OCI-LY3 (cell line): ENCODE measurements at regions not wholly inside any gene's neighbourhood (a gene's known extent, or its start where the extent isn't known, plus 50 kb on each side); places are given as distances from the start of the nearest gene placed in this dataset.

Experiments used
- H2AFZ ChIP-seq: fragments of 200-600, 300-600 bp; shearing (Covaris generic); 2 replicates; pipeline ENCODE4 v1.6.0; 2014; ENCODE audit warnings: antibody characterized with exemption, low read depth, low read length
- H3K27ac ChIP-seq: fragments of 200-600, 300-600 bp; sonication (generic); 2 replicates; pipeline ENCODE4 v1.5.1; 2014; ENCODE audit warnings: mild to moderate bottlenecking, low read length, moderate library complexity, mixed read lengths
- H3K27me3 ChIP-seq: fragments of 200-600, 300-600 bp; sonication (generic); 2 replicates; pipeline ENCODE4 v1.6.1; 2014; ENCODE audit warnings: low read depth, low read length, mixed read lengths
- H3K36me3 ChIP-seq: fragments of 200-600, 300-600 bp; sonication (generic); replicated peaks from 2 replicates; pipeline ENCODE3; 2014; ENCODE audit warnings: low read depth, low read length, mixed read lengths
- H3K4me1 ChIP-seq: fragments of 300-600, 200-600 bp; sonication (generic); 2 replicates; pipeline ENCODE4 v1.6.1; 2014; ENCODE audit warnings: low read length, mixed read lengths
- H3K4me2 ChIP-seq: fragments of 200-600, 300-600 bp; sonication (generic); 2 replicates; pipeline ENCODE4 v1.6.1; 2014; ENCODE audit warnings: low read length, mixed read lengths
- H3K4me3 ChIP-seq: fragments of 300-600, 200-600 bp; sonication (generic); 2 replicates; pipeline ENCODE4 v1.5.1; 2014; ENCODE audit warnings: antibody characterized with exemption, mild to moderate bottlenecking, low read length, moderate library complexity
- H3K79me2 ChIP-seq: fragments of 300-600, 200-600 bp; shearing (Covaris generic); 2 replicates; pipeline ENCODE4 v1.6.1; 2014; ENCODE audit warnings: mild to moderate bottlenecking, low read length, mixed read lengths
- H3K9ac ChIP-seq: fragments of 300-600, 200-600 bp; shearing (Covaris generic); 2 replicates; pipeline ENCODE4 v1.6.0; 2014; ENCODE audit warnings: mild to moderate bottlenecking, low read length, moderate library complexity
- H3K9me3 ChIP-seq: fragments of 200-600, 300-600 bp; shearing (Covaris generic); 2 replicates; pipeline ENCODE4 v1.6.1; 2014; ENCODE audit warnings: low read length, mixed read lengths; ENCODE audit not compliant: insufficient read depth
- H4K20me1 ChIP-seq: fragments of 200-600, 300-600 bp; sonication (generic); 2 replicates; pipeline ENCODE4 v1.6.1; 2016; ENCODE audit warnings: low read length, mixed read lengths; ENCODE audit not compliant: insufficient read depth
- CTCF ChIP-seq: fragments of 200-600, 300-600 bp; sonication (generic); IDR thresholded peaks from 2 replicates; pipeline ENCODE4 v1.5.1; 2014; ENCODE audit warnings: antibody characterized with exemption, low read length, low read depth
- EZH2phosphoT487 ChIP-seq: fragments of 200-600 bp; shearing (Covaris generic); IDR thresholded peaks from 2 replicates; pipeline ENCODE4 v1.6.1; 2018; ENCODE audit warnings: antibody characterized with exemption, mixed run types, low read depth

- Histone ChIP-seq H3K36me3 (no peaks in the 10 kb centered on the region), H3K9ac (no peak overlapping the region), H3K27ac (no peak overlapping the region)
Observed at GRCh38 chr6:74253261-74253660, 557.3 kb downstream of the CD109 start.

GRCh38 chr6:74250161-74250818 is 554.3 kb downstream of the CD109 start:
- no peaks in the 10 kb centered on the region for H3K79me2 ChIP-seq
- no peaks in the 10 kb centered on the region for H3K27me3 ChIP-seq
- H2AFZ ChIP-seq = no peak overlapping the region
- no peak overlapping the region for H3K4me2 ChIP-seq
- TF ChIP-seq CTCF = no peak
- no peak for TF ChIP-seq EZH2phosphoT487
- H3K4me1 ChIP-seq = no peaks in the 10 kb centered on the region
- H4K20me1 ChIP-seq = no peaks in the 10 kb centered on the region
- no peak overlapping the region for H3K9ac ChIP-seq
- H3K9me3 ChIP-seq = no peaks in the 10 kb centered on the region
- H3K27ac ChIP-seq = no peak overlapping the region
- H3K36me3 ChIP-seq = no peaks in the 10 kb centered on the region
- no peak overlapping the region for H3K4me3 ChIP-seq

More at GRCh38 chr6:74253261-74253660, 557.3 kb downstream of the CD109 start:
- H3K4me2 ChIP-seq = no peak overlapping the region
- H3K4me3 ChIP-seq = no peak overlapping the region
- no peaks in the 10 kb centered on the region for H3K27me3 ChIP-seq
- no peak overlapping the region for H2AFZ ChIP-seq
- no peaks in the 10 kb centered on the region for H3K4me1 ChIP-seq
- no peak for TF ChIP-seq EZH2phosphoT487
- TF ChIP-seq CTCF = no peak
- no peaks in the 10 kb centered on the region for H4K20me1 ChIP-seq
- no peaks in the 10 kb centered on the region for H3K9me3 ChIP-seq
- no peaks in the 10 kb centered on the region for H3K79me2 ChIP-seq

GRCh38 chr6:74249658-74250057 is 553.7 kb downstream of the CD109 start:
- H3K4me3 ChIP-seq = no peak overlapping the region
- H3K9me3 ChIP-seq = no peaks in the 10 kb centered on the region
- H2AFZ ChIP-seq = no peak overlapping the region
- H3K27ac ChIP-seq = no peak overlapping the region
- H3K4me1 ChIP-seq = no peaks in the 10 kb centered on the region
- H3K79me2 ChIP-seq = no peaks in the 10 kb centered on the region
- H3K9ac ChIP-seq = no peak overlapping the region
- no peaks in the 10 kb centered on the region for H3K36me3 ChIP-seq
- no peak for TF ChIP-seq EZH2phosphoT487
- no peak for TF ChIP-seq CTCF
- H4K20me1 ChIP-seq = no peaks in the 10 kb centered on the region
- no peaks in the 10 kb centered on the region for H3K27me3 ChIP-seq
- no peak overlapping the region for H3K4me2 ChIP-seq

- H3K36me3 ChIP-seq = no peaks in the 10 kb centered on the region
- no peak overlapping the region for H3K4me3 ChIP-seq
- no peak overlapping the region for H3K9ac ChIP-seq
- no peaks in the 10 kb centered on the region for H3K9me3 ChIP-seq
- no peak for TF ChIP-seq EZH2phosphoT487
- no peak for TF ChIP-seq CTCF
- H3K4me2 ChIP-seq = no peak overlapping the region
- H3K27ac ChIP-seq = no peak overlapping the region
- no peak overlapping the region for H2AFZ ChIP-seq
- no peaks in the 10 kb centered on the region for H3K27me3 ChIP-seq
- no peaks in the 10 kb centered on the region for H3K79me2 ChIP-seq
- no peaks in the 10 kb centered on the region for H4K20me1 ChIP-seq
- no peaks in the 10 kb centered on the region for H3K4me1 ChIP-seq
Observed at GRCh38 chr6:74248966-74249365, 553.0 kb downstream of the CD109 start.
